Astrocyte of the cerebellum (primary cell): ENCODE measurements at regions not wholly inside any gene's neighbourhood (a gene's known extent, or its start where the extent isn't known, plus 50 kb on each side); places are given as distances from the start of the nearest gene placed in this dataset.

Experiments
- DNase-seq: peaks from one replicate; pipeline ENCODE4 v3.0.0-alpha.2; 2011; ENCODE audit warnings: low read depth
- H3K4me3 ChIP-seq: 2 replicates; pipeline ENCODE4 v1.5.1; 2011; ENCODE audit warnings: mild to moderate bottlenecking, low read depth, low read length, moderate library complexity
- CTCF ChIP-seq: IDR thresholded peaks from 2 replicates; pipeline ENCODE4 v1.5.1; 2012; ENCODE audit warnings: low read length, low read depth, moderate library complexity, mild to moderate bottlenecking; ENCODE audit errors: missing control alignments
- in situ Hi-C: cut with HindIII; loops from 2 replicates; pipeline ENCODE4 v1.10.0; 2017; ENCODE audit warnings: low sequenced_read_pairs

DNA sequence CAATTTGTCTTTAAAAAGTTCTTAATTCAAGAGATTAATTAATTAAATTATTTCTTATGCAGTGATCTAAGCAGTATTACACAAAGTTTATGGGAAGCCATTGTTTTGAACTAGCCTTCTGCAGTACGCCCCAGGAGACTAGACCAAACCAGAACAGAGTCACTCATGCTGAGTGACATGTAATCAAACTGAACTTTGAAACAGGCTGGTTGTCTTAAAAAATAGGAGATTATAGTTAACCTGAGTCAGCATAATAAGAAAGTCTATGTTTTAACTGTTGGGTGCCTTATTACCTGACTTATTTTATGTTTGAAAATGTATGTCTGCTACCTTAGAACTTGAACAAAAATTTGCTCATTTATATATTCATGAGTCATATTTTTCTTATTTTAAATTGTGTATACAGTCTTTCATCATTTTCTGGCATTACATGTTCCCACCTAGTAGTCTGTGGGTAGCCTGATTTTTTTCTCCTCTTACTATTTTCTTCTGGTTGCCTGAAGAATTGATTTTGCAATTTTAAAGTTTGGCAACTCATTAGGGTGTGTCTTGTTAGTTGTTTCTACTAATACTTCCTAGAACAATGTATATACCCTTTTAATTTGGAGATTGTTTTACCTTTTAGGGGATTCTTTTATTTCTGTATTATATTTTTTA lies 161.4 kb downstream of the AASDHPPT start:
- no peak overlapping the region for H3K4me3 ChIP-seq
- DNase-seq, result no peak
- in situ Hi-C loops, result no loop called here
- TF ChIP-seq CTCF, result no peak

DNA sequence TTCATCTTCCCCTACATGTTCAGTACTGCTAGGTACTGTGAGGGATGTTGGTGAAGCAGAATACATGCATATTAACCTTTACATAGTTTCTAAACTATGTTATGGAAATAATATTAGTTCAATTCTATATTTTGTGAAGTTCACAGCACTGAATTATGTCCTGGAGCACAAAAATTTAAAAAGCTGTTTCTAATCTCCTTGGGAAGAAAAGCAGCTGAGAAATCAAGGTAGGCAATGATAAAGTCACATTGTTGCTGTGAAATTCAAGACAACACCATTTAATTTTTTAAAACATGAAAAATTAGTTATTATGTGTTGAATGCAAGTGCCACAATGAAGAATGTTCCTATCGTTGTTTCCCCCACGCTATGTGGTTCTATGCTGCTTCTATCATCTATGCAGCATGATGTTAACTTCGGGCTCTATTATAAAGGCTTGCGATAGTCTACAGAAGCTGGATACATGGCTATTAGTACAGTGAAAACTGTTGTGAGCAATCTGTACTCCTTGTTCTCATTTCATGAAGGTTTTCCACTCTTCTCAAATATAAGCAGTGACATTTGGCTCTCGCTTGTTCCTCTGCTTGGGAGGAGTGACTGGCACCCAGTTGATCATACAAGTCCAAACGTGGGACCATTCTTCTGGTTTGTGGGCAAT lies 164.3 kb downstream of the AASDHPPT start:
- DNase-seq, result no peak
- TF ChIP-seq CTCF, result no peak
- in situ Hi-C loops, result no loop called here
- no peak overlapping the region for H3K4me3 ChIP-seq

- DNase-seq, result no peak
- no peak for TF ChIP-seq CTCF
- in situ Hi-C loops, result no loop called here
- H3K4me3 ChIP-seq, result no peak overlapping the region
These were observed 165.4 kb downstream of the AASDHPPT start for GRCh38 chr11:106242718-106243415.

DNA sequence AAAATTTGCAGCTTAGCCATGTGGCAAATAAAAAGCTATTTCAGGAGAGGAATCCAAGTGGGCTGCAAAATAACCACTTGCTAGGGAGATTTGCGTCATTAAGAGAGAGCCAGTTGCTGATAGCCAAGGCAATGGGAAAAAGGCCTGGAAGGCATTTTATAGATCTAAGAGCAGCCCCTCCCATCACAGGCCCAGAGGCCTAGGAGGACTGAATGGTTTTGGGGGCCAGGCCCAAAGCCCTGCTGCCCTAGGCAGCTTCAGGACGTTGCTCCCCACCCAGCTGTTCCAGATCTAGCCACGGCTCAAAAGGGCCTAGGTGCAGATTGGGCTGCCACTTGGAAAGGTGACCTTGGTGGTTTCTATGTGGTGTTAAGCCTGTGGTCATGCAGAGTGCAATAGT lies 169.0 kb downstream of the AASDHPPT start:
- in situ Hi-C loops, result no loop called here
- no peak overlapping the region for H3K4me3 ChIP-seq
- no peak for DNase-seq
- no peak for TF ChIP-seq CTCF

- no peak overlapping the region for H3K4me3 ChIP-seq
- peak; percentile 82 for DNase-seq
- in situ Hi-C loops, result no loop called here
- TF ChIP-seq CTCF, result no peak
These were observed 172.3 kb downstream of the AASDHPPT start for GRCh38 chr11:106249617-106250239.

DNA sequence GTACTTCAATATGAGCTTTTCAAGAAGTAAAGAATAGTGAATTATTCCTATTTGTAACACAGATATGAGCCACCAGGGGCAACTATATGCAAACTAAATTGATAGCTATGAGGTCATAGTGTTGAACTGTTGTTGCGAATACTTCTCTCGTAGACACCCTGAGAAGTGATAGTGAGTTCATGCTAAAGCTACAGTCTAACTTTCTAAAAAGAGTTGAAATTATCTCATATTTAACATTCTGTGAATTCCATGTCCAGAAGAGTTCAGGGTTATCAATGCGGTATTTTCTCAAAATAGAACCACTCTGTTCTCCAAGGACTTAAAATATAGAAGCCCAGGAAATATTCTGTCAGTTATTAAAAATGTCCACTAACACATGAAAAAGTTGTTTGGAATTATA lies 185.4 kb downstream of the AASDHPPT start:
- in situ Hi-C loops, result no loop called here
- no peak for TF ChIP-seq CTCF
- DNase-seq, result no peak
- no peak overlapping the region for H3K4me3 ChIP-seq
